Jurkat, Clone E6-1 (cell line): ENCODE measurements at regions not wholly inside any gene's neighbourhood (a gene's known extent, or its start where the extent isn't known, plus 50 kb on each side); places are given as distances from the start of the nearest gene placed in this dataset.
"Not testable (repeated sequence)": the region's sequence is repeated elsewhere in the genome, so short reads cannot be mapped to it uniquely, and the experiment has no call there.

Experiments
- DNase-seq: peaks from one replicate; pipeline ENCODE4 v3.0.0-alpha.2; 2011; ENCODE audit warnings: low read depth, low spot score
- H3K4me3 ChIP-seq: 2 replicates; pipeline ENCODE4 v1.5.1; 2011; ENCODE audit warnings: mild to moderate bottlenecking, low read length, control low read depth, moderate library complexity

DNA sequence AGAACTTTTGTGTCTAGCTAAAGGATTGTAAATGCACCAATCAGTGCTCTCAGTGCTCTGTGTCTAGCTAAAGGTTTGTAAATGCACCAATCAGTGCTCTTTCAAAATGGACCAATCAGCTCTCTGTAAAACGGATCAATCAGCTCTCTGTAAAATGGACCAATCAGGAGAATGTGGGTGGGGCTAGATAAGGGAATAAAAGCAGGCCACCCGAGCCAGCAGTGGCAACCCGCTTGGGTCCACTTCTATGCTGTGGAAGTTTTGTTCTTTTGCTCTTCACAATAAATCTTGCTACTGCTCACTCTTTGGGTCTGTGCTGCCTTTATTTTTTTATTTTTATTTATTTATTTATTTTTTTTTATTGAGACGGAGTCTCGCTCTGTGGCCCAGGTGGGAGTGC lies 957.3 kb upstream of the GJE1 start:
- not testable (repeated sequence) for DNase-seq

DNA sequence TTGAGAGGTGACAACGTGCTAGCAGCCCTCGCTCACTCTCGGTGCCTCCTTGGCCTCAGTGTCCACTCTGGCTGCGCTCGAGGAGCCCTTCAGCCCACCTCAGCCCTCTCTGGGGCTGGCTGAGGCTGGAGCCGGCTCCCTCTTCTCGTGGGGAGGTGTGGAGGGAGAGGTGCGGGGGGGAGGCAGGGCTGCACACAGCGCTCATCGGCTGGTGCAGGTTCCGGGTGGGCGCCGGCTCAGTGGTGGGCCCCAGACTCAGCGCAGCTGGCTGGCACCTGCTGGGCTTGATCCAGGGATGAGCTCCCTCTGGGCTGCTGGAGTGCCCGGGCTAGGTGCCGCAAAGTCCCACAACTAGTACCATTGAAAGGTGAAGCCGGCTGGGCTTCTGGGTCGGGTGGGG lies 957.8 kb upstream of the GJE1 start:
- DNase-seq: no peak
- no peak overlapping the region for H3K4me3 ChIP-seq

More for the DNA sequence above, 957.3 kb upstream of the GJE1 start:
- H3K4me3 ChIP-seq: not testable (repeated sequence)

DNA sequence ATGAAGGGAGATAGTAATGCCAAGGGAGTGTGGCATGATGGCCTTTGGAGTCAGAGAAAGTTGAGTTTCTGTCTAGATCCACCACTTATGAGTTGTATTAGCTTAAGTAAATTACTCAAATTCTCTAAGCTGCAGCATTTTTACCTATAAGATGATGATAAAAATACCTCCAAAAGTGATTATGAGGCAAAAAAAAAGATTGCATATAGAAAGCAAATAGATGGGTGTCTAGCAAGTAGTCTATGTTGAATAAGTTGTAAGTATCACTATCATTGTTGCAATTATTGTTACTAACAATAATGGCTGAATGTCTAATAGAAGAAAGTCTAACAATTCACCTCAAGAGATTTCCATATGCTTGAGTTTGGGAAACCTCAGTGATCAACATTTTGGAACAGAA lies 959.2 kb upstream of the GJE1 start:
- H3K4me3 ChIP-seq: no peak overlapping the region
- no peak for DNase-seq

DNA sequence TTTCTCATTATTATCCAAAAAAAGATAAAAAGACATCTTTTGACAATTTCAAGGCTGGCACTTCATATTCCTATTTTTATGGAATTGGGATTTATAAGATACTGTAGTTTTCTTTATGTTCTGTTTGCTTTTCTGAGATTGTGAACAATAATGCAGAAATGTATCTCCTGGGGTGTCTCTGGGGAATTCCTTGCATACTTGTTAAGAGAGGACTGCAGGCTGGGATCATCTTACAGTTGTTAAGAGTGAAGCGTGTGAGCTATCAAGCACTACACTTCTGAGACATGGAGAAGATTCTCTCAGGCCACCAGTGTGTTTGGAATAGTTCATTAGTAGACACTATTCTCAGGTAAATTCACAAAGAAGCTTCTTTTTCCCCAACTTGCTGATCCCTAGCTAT lies 963.3 kb upstream of the GJE1 start:
- no peak for DNase-seq
- H3K4me3 ChIP-seq: no peak overlapping the region

DNA sequence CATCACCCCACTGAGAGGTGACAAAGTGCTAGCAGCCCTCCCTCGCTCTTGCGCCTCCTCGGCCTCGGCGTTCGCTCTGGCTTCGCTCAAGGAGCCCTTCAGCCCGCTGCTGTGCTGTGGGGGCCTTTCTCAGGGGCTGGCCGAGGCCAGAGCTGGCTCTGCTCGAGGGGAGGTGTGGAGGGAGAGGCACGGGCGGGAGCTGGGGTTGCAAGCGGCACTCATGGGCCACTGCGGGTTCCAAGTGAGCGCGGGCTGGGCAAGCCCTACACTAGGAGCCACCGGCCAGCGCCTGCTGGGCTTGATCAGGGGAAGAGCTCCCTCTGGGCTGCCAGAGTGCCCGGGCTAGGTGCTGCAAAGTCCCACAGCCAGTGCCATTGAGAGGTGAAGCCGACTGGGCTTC lies 964.8 kb upstream of the GJE1 start:
- DNase-seq: no peak
- H3K4me3 ChIP-seq: no peak overlapping the region

DNA sequence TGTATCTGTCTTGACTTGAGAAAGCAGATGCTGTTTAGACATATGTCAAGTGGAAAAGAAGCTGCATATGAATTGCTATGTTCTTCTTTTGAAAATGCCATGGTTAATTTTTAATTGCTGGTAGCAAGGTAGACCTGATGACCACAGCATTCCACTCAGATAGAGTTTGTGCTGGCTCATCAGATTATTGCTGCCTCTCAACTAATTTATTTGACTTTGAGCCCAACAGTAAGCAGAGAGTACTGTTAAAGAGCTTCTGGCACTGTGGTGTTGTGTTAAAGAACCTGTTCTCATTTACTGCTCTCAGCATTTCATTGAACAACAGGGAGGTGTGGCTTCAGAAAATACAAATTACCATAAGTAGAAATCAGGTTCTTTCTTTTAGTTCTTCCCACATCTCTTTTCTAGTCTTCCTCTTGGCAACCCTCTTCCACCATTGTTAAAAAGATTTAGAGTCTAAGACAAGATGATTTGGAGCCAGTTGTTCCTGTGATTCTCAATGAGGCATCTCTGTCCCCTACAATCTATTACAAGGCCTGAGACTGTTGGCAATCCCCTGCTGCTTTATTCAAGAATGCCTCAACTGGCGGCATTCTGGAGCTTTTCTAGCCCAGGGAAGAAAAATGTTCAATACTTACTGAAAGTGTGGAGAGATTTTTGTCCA lies 967.6 kb upstream of the GJE1 start:
- no peak overlapping the region for H3K4me3 ChIP-seq
- no peak for DNase-seq

DNA sequence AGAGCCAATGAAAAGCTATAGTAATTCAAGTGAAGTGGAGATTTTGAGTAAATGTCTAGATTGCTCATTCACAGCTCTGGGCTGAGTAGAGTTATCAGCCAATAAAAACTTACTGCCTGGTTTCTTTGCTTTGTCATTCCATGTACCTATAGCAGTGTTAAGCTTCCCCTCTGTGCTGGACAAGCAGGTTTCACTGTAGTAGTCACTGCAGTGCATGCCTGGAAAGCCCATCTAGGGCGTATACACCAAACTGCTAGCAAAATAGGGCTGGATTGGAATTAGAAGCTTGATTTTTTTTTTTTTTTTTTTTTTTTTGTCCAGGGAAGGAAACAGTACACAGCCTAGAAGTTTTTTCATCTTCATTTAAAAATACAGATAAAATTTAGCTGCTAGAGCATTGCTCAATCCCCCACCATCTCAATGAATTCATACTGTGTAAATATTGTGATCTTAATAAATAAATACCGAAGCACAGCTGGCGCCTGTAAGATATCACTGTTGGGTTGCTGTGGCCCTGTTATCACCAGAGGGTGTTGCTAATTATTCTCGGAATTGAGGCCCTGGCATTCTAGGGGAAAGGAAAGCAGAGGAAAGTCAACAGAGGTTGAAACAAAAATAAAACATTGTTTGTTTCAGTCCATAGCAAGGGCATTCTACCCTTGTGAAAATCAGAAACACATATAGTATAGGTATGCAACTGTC lies 968.5 kb upstream of the GJE1 start:
- no peak overlapping the region for H3K4me3 ChIP-seq
- DNase-seq: no peak

DNA sequence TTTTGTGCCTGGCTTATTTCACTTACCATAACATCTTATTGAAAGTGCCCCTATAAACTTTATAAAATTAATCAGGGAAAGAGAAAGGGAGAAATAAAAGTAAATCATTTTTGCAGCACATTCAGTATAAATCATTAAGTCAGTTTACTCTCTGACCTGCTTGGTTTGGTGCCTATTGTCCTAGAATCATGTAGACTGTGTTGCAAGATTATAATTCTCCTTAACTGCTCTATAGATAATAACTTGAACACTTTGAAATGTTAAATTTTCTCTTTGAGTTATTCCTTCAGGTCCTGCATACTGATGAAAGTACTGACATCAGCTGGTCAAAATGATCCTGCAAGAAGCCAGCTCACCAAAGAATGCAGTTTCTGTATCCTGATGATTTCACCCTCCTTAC lies 969.6 kb upstream of the GJE1 start:
- H3K4me3 ChIP-seq: no peak overlapping the region
- no peak for DNase-seq

DNA sequence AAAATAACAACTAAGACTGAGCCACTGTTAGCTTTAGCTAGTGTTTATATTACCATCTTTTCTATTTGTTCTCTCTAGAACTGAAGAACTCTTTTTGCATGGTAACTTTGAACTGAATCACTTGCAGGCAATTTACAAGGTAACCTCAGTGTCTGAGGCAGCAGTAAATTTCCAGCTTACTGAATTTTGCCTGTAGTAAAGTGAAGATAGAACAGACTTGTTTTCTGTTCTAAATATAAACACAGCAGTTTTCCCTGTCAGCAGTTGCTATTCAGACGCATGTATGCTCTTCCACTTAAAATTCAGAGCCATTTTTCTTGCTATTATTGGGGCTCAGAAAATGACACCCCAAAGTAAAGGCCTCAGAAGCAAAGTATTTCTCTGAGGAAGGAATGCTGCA lies 974.0 kb upstream of the GJE1 start:
- no peak overlapping the region for H3K4me3 ChIP-seq
- DNase-seq: no peak

DNA sequence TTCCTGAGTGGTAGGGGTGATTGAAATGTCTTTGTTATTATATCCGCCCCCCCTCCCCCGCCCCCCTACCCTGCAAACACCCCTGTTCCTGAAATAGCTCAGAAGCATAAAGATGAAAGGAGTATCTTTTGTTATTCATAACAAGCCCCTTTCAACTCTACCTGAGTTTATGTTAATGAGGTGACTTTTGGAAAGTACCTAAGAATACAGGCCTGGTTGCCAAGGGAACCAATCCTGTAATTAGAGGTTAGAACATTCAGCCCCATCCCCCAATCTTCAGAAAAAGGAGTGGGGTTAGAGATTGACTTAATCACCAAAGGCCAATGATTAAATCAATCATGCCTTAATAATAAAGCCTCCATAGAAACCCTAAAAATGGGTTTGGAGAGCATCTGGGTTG lies 979.2 kb upstream of the GJE1 start:
- no peak overlapping the region for H3K4me3 ChIP-seq
- no peak for DNase-seq

DNA sequence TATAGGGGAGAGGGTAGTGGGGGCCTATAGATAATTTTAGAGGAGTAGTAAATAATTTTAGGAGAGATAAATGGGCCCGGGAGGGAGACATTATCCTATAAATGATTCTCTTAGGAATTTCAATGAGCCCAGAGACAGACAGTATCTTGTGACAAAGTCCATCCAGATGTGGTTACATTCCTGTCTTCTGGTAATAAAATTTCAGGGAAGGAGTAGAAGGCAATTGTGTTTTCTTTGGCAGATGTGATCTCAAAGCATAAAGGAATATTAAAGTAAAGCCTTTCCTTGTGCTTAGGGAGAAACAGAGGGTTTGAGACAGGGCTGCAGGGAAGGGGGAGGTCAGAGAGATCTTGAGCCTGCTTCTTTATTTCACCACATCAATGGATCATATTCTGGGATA lies 979.8 kb upstream of the GJE1 start:
- DNase-seq: no peak

DNA sequence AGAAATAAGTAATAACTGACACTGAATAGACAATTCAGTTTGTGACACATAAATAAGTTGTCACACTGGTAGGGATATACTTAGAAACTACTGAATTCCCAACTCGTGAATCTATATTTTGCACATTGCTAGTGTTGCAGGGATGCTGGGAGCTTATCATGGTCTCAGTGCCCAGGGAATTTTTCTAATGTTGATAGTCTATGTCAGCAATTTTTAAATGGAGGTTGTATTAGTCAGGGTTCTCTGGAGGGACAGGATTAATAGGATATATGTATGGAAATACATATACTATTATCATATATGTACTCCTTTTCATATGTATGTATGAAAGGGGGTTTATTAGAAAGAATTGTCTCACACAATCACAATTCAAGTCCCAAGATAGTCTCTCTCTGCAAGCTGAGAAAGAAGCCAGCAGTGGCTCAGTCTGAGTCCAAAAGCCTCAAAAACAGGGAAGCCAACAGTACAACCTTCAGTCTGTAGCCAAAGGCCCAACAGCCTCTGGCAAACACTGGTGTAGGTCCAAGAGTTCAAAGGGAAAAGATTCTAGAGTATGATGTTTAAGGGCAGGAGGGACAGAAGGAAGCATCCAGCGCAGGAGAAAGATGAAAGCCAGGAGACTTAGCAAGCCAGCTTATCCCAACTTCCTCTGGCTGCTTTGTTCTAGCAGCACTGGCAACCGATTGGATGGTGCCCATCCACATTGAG lies 980.9 kb upstream of the GJE1 start:
- no peak for DNase-seq
- no peak overlapping the region for H3K4me3 ChIP-seq

More for the DNA sequence above, 979.8 kb upstream of the GJE1 start:
- H3K4me3 ChIP-seq: no peak overlapping the region

DNA sequence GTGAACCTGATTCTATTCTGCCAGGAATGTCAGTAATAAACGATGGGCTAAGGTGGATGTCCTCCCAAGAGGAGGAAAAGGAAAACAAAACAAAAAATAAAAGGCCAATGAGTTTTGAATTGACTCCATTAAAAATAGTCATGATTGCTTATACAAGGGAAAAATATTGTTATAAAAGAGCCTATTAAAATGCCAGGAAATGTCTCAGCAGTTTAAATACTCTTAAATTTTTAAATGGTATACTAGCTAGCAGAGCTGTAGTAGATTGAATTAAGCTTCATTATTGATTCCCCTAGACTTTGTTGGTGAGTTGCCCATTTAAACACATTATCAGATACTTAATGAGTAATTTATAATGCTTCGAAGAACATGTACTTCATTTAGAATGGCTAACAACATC lies 990.9 kb upstream of the GJE1 start:
- no peak for DNase-seq
- no peak overlapping the region for H3K4me3 ChIP-seq

DNA sequence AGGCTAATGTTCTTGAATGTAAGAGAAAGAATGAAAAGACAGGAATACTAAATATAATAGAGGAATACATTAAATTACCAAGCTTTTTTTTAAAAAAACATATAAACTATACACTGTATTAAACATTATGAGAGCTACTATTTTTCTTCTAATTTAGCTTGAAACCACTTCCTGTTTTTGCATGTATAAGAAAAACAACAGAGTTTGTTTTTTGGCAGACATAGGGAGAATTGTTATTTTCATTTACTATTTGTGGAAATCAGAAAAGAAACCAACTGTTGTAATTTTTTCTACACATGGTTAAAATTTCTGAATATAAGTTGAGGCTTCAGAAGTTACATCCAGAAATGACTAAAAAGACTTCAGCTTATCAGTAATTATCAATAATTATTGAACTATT lies 991.8 kb upstream of the GJE1 start:
- no peak for DNase-seq
- H3K4me3 ChIP-seq: no peak overlapping the region

DNA sequence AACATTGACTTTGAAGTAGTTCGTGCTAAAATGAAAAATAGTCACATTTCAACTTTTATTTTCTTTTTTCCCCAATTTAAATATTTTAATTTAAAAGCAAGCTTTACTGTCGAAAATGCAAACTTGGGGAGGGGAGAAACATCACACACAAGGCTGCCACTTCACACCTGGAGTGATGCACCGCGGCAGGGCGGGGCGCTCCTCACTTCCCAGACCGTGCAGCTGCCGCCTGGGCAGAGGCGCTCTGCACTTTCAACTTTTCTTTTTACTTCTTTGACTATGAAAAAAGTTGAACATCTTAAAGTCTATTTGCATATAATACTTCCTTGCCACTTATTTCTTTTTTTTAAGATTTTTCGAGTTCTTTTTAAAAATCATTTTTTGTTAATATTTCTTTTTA lies 993.3 kb upstream of the GJE1 start:
- no peak for DNase-seq

DNA sequence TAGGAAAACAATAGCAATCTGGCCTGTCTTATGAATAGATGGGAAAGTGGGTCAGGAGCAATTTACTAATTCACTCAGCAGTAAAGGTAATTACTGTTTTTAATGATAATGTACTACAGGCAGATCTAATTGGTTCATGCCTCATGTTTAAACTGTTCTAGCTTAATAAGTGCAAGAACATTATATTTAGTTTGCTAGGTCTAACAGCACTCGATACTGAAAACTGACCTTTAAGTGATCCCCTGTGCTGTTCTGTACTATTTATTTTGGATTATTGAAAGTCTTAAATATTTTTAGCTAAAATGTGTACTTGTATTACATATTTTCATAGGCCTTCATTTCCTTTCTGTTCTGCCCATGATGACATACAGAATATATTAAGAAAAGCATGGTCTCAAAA lies 998.0 kb upstream of the GJE1 start:
- no peak for DNase-seq
- H3K4me3 ChIP-seq: no peak overlapping the region

More for the DNA sequence above, 993.3 kb upstream of the GJE1 start:
- no peak overlapping the region for H3K4me3 ChIP-seq

DNA sequence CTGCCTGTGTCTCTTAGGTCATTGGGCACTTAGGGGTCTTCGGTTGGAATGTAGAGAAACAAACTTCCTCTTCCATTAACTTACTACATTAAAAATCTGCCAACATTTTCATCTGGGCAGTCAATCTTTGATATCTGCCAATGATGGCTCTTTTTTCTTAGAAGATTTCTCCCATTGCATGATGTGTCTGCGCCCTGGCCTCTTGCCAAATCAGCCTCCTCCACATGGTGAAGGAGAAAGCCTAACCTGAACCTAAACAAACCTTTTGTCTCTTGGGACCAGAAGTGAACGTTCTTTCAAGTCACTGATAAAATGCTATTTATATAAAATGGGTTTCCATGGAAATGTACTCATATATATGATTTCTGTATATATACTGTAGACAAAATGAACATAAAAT lies 998.9 kb upstream of the GJE1 start:
- H3K4me3 ChIP-seq: no peak overlapping the region
- DNase-seq: no peak

DNA sequence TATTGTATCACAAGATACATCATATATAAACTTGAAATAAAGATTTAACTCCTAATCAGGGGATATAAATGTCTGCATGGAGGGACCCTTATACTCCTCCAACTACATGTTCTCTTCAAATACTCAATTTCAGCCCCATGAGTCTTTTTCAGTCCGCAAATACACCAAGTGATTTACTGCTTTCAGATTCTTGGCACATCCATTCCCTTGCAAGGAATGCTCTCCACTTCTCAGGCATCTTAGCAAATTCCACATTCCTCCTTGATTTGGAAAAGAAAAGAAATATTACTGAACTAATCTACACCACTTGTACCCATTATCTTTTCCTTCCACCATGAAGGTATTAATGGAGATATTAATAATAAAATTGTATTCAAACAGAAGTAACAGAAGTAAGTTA lies 999.4 kb upstream of the GJE1 start:
- no peak overlapping the region for H3K4me3 ChIP-seq
- no peak for DNase-seq

DNA sequence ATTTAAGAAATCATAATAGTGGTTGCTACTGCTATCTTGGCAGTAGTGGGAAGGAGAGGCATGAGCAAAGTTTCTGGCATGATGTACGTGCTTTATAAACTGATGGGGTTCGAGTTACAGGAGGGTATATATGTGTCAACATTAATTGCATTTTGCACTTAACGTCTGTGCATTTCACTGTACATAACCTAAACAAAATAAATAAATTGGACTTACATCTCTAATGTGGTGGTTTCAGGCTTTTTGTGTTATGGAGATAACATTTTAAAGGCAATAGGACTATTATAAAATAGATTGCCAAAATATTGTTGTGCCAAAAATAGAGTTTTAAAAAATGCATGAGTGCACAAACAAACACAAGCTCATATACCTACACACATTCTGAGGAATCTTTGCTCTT lies 1001.1 kb upstream of the GJE1 start:
- no peak for DNase-seq
- H3K4me3 ChIP-seq: no peak overlapping the region

DNA sequence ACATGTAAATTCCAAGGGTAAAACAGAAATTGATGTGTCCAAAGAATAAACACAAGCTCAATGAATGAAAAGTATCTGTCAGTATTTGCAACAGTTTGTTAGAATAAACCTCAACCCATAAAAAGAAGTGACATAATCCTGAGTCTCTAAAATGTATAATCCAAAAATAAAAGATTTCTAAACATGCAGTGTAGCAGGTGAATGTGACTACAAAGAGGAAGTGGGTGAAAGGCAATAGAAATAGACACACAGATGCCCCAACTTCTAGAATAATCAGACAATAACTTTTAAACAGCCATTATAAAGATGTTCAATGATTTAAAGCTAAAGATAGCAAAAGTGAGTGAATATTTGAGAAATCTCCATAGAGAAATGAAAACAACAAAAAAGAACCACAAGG lies 1009.2 kb upstream of the GJE1 start:
- DNase-seq: no peak
- H3K4me3 ChIP-seq: no peak overlapping the region

DNA sequence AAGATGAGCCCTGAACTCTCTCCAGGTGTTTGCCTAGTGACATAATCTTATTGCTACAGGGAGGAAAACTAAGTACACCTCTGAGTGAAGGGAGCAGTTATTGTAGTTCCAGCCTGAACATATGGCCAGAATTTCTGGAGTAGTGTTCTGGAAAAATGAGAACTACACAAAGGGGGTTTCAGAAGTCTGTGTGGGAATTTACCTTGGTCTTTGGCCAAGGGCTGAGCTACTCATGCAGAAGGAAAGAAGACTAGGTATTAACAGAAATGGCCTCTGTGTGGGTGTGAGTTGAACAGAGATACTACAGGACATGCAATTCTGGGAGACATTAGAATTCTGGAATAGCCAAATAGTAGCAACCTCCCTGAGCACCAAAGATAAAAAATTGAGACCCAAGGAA lies 1009.7 kb upstream of the GJE1 start:
- DNase-seq: no peak
- no peak overlapping the region for H3K4me3 ChIP-seq
